ENCODE measurements at regions not wholly inside any gene's neighbourhood (a gene's known extent, or its start where the extent isn't known, plus 50 kb on each side); places are given as distances from the start of the nearest gene placed in this dataset.

DNA sequence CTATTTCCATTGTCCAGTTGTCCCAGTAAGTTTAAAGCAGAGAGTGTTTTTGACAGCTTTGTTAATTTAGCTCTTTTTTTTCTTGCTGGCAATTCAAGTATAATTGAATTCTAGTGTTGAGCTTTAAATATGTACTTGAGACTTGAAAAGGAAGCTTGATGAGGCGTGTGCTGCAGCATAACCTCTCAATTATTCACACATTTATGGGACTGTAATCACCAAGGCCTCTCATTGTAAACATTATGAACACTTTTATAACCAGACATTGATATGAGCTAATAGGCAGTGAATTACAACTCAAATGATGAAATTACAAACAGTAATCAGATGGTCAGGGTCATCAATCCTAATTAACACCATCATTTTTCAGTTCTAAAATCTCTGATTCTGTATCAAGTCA is 378.0 kb upstream of the DDHD1 start:
- Histone ChIP-seq H4K5ac (ENCODE audit: insufficient read length, low read depth, low read length) (no peak overlapping the region), H3K4me1 (ENCODE audit: insufficient read depth, low read length) (no peaks in the 10 kb centered on the region; the same call in 1 of the 2 replicates), H4K91ac (ENCODE audit: insufficient read length, low read depth, low read length) (no peak overlapping the region), H2BK12ac (ENCODE audit: insufficient read length, low read depth, low read length) (no peak overlapping the region), H3K56ac (ENCODE audit: insufficient read length, low read depth, low read length) (no peak overlapping the region), H3K79me2 (ENCODE audit: insufficient read depth, low read length) (no peaks in the 10 kb centered on the region), H2BK120ac (ENCODE audit: low read depth, low read length, poor library complexity, severe bottlenecking) (no peak overlapping the region), H3K14ac (ENCODE audit: insufficient read depth, low read length) (no peak overlapping the region), H3K23ac (ENCODE audit: insufficient read length, low read depth, low read length) (no peak overlapping the region), H3K4me2 (ENCODE audit: insufficient read depth, insufficient read length, low read length) (no peak overlapping the region), H3K79me1 (ENCODE audit: insufficient read depth, low read depth, low read length, poor library complexity, severe bottlenecking) (no peaks in the 10 kb centered on the region), H3K18ac (ENCODE audit: insufficient read length, low read depth, low read length) (no peak overlapping the region), H3K9me3 (ENCODE audit: control insufficient read depth, low read depth, low read length) (no peaks in the 10 kb centered on the region), H3K27me3 (ENCODE audit: insufficient read depth, low read length) (no peaks in the 10 kb centered on the region), H2AFZ (ENCODE audit: low read length) (no peak overlapping the region), H3K23me2 (ENCODE audit: insufficient read length, low read depth, low read length, poor library complexity, severe bottlenecking) (no peaks in the 10 kb centered on the region), H2BK20ac (ENCODE audit: low read depth, low read length, poor library complexity, severe bottlenecking) (no peak overlapping the region), H2BK15ac (ENCODE audit: low read depth, low read length) (no peak overlapping the region), H3K9ac (ENCODE audit: extremely low read depth, insufficient read length, low read length) (no peak overlapping the region), H2AK5ac (ENCODE audit: insufficient read length, low read length) (no peak overlapping the region), H3K4ac (ENCODE audit: low read depth, low read length) (no peak overlapping the region), H3K27ac (ENCODE audit: insufficient read length, low read depth, low read length) (no peak overlapping the region), H4K20me1 (ENCODE audit: control insufficient read depth, insufficient read depth, insufficient read length) (no peaks in the 10 kb centered on the region), H2BK5ac (ENCODE audit: insufficient read length, low read length) (no peak overlapping the region), H3T11ph (ENCODE audit: low read length) (no peak overlapping the region), H4K8ac (replicated peaks; ENCODE audit: insufficient read length, low read depth, low read length) (no peak overlapping the region)
- Mint-ChIP-seq H3K36me3 (ENCODE audit: insufficient read depth in 1 of 3, low read depth in 3 of 3) (no peaks in the 10 kb centered on the region), H3K27ac (no peak overlapping the region), H3K4me1 (peaks cover 0 to 2% of the 10 kb centered on the region in 2 experiments; a peak in 1 of 4 replicates), H3K4me3 (no peak overlapping the region), H3K27me3 (ENCODE audit: low read depth) (no peaks in the 10 kb centered on the region), H3K9me3 (no peaks in the 10 kb centered on the region)
- no peak for DNase-seq
- no peak for TF ChIP-seq CTCF (conservative IDR thresholded peaks at IDR 0.05)
- WGBS (ENCODE audit: extremely low coverage, insufficient read length, low lambda C conversion rate), result no CpG with 5 or more reads among the region's 1 CpG
